SK-N-MC (cell line): ENCODE measurements at regions not wholly inside any gene's neighbourhood (a gene's known extent, or its start where the extent isn't known, plus 50 kb on each side); places are given as distances from the start of the nearest gene placed in this dataset.

Source experiments
- EZH2 ChIP-seq: fragments of 200-600 bp; sonication (generic); IDR thresholded peaks from one replicate; pipeline ENCODE4 v1.6.1; 2017; ENCODE audit warnings: antibody characterized with exemption
- POLR2AphosphoS5 ChIP-seq: IDR thresholded peaks from 2 replicates; pipeline ENCODE4 v1.6.1; 2012; ENCODE audit warnings: mild to moderate bottlenecking, low read depth, low read length, borderline replicate concordance

GRCh38 chr11:115927823-115928329, 423.7 kb upstream of the CADM1 start:
- TF ChIP-seq POLR2AphosphoS5 (no peak), EZH2 (no peak)
